Suprapubic skin (tissue), 4 donors: ENCODE measurements at regions not wholly inside any gene's neighbourhood (a gene's known extent, or its start where the extent isn't known, plus 50 kb on each side); places are given as distances from the start of the nearest gene placed in this dataset.

Source experiments
- DNase-seq, 2 donors: peaks; one replicate each; pipeline ENCODE4 v3.0.0-alpha.2; 2019; ENCODE audit warnings: low spot score in 2 of 2
- H3K27ac ChIP-seq: fragments of 200-600 bp; sonication (generic); one replicate; pipeline ENCODE4 v1.5.1; 2019
- H3K27me3 ChIP-seq: fragments of 200-600 bp; sonication (generic); one replicate; pipeline ENCODE4 v1.5.1; 2019
- H3K36me3 ChIP-seq: fragments of 200-600 bp; sonication (generic); one replicate; pipeline ENCODE4 v1.5.1; 2019
- H3K4me1 ChIP-seq: fragments of 200-600 bp; sonication (generic); one replicate; pipeline ENCODE4 v1.5.1; 2019
- H3K4me3 ChIP-seq: fragments of 200-600 bp; sonication (generic); one replicate; pipeline ENCODE4 v1.5.1; 2019; ENCODE audit warnings: mild to moderate bottlenecking
- H3K9me3 ChIP-seq: fragments of 200-600 bp; sonication (generic); one replicate; pipeline ENCODE4 v1.5.1; 2019
- CTCF ChIP-seq, 2 donors: fragments of 200-600 bp in 1 of 2; fragments of 450-650 bp in 1 of 2; sonication (generic) in 1 of 2; IDR thresholded peaks; one replicate each; pipeline ENCODE4 v1.5.1; 2016 to 2019; ENCODE audit warnings: antibody characterized with exemption in 2 of 2, mild to moderate bottlenecking in 1 of 2, moderate library complexity in 1 of 2
- EP300 ChIP-seq: sonication (generic); formaldehyde crosslinking; IDR thresholded peaks from one replicate; pipeline ENCODE4 v1.6.1; 2017; ENCODE audit warnings: antibody characterized with exemption
- POLR2A ChIP-seq, 2 donors: fragments of 450-650 bp; IDR thresholded peaks; one replicate each; pipeline ENCODE4 v1.6.1; 2017; ENCODE audit warnings: antibody characterized with exemption in 2 of 2, mild to moderate bottlenecking in 2 of 2, moderate library complexity in 2 of 2
- POLR2AphosphoS5 ChIP-seq, 3 donors: sonication (generic); formaldehyde crosslinking; IDR thresholded peaks; one replicate each; pipeline ENCODE4 v1.6.1; 2017; ENCODE audit warnings: antibody characterized with exemption in 3 of 3
- WGBS: methylation state at CpG from one replicate; pipeline ENCODE4 v1.1.5; 2018; 5-methylcytosine and 5-hydroxymethylcytosine counted together

- DNase-seq = no peak
- Histone ChIP-seq H3K4me1 (no peaks in the 10 kb centered on the region), H3K9me3 (no peaks in the 10 kb centered on the region), H3K36me3 (no peaks in the 10 kb centered on the region), H3K27me3 (no peaks in the 10 kb centered on the region), H3K4me3 (no peak overlapping the region), H3K27ac (no peak overlapping the region)
- TF ChIP-seq POLR2A (IDR thresholded peaks at IDR 0.05) = no peak
- TF ChIP-seq CTCF (IDR thresholded peaks at IDR 0.05) = no peak
- no peak for TF ChIP-seq POLR2AphosphoS5 (IDR thresholded peaks at IDR 0.05)
- no peak for TF ChIP-seq EP300
- WGBS = 76% methylated on average over 1 of the region's 1 CpG
Observed at GRCh38 chr2:157043786-157044185, 213.7 kb upstream of the GALNT5 start.

- no peak overlapping the region for H3K27ac ChIP-seq
- H3K9me3 ChIP-seq = no peaks in the 10 kb centered on the region
- H3K4me1 ChIP-seq = no peaks in the 10 kb centered on the region
- H3K36me3 ChIP-seq = no peaks in the 10 kb centered on the region
- H3K4me3 ChIP-seq = no peak overlapping the region
- 94% methylated on average over 1 of the region's 1 CpG for WGBS
- DNase-seq = no peak
- H3K27me3 ChIP-seq = no peaks in the 10 kb centered on the region
- TF ChIP-seq EP300 (no peak), CTCF (IDR thresholded peaks at IDR 0.05) (no peak), POLR2AphosphoS5 (IDR thresholded peaks at IDR 0.05) (no peak), POLR2A (IDR thresholded peaks at IDR 0.05) (no peak)
Observed at GRCh38 chr2:157046396-157046795, 211.1 kb upstream of the GALNT5 start.

GRCh38 chr2:157052685-157053224 lies 204.8 kb upstream of the GALNT5 start:
- WGBS = 71% methylated on average over 5 of the region's 5 CpGs
- Histone ChIP-seq H3K27ac (no peak overlapping the region), H3K36me3 (no peaks in the 10 kb centered on the region), H3K4me3 (no peak overlapping the region), H3K4me1 (no peaks in the 10 kb centered on the region), H3K9me3 (no peaks in the 10 kb centered on the region), H3K27me3 (no peaks in the 10 kb centered on the region)
- TF ChIP-seq CTCF (IDR thresholded peaks at IDR 0.05) (no peak), EP300 (no peak)
- DNase-seq = no peak

DNA sequence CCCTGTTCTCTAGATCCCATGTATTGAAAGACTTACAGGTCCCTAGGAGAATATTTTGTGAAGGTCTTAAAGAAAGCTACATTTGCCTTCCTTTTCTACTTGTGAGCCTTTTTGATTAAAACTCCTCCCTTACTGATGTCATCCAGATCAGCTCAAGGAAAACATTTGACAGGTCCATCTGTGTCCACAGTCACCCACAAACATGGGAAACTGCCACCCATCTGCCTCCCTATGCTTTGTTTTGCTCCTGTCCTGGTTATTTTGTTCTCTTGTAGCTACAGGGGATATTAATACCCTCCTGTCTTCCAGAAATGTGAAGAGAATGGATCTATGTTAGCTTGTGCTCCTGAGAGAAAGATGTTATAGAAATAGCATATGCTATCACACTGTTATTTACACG lies 203.6 kb upstream of the GALNT5 start:
- no peaks in the 10 kb centered on the region for H3K36me3 ChIP-seq
- DNase-seq = no peak
- no peak overlapping the region for H3K27ac ChIP-seq
- TF ChIP-seq POLR2AphosphoS5 (IDR thresholded peaks at IDR 0.05) = no peak
- no peak for TF ChIP-seq CTCF (IDR thresholded peaks at IDR 0.05)
- TF ChIP-seq EP300 = no peak
- no peak for TF ChIP-seq POLR2A (IDR thresholded peaks at IDR 0.05)
- H3K27me3 ChIP-seq = no peaks in the 10 kb centered on the region
- WGBS = 97% methylated on average over 1 of the region's 1 CpG
- H3K4me3 ChIP-seq = no peak overlapping the region
- H3K4me1 ChIP-seq = no peaks in the 10 kb centered on the region
- H3K9me3 ChIP-seq = no peaks in the 10 kb centered on the region

DNA sequence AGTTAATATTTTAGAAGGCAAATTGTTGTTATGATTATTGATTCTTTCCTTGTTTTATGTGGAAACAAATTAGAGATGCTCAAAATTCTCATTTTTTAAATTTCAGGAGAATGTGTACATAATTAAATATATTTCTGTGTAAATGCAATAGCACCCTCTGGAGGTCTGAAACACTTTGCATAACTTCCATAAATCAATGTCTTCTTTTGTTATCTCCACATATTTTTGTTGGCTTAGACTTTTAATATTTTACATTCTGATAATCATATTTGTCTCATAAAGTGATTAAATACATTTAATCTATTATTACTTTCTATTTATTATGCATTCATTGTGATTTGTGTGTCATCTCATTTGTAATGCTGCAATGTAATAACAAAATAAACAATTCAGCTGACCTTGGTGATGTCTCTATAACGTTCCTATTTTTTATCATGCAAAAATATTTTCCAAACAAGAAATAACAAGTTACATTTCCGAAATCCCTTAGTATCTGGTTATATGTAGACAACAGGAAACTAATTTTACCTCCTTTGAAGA lies 201.8 kb upstream of the GALNT5 start:
- no peak for TF ChIP-seq POLR2AphosphoS5 (IDR thresholded peaks at IDR 0.05)
- TF ChIP-seq CTCF (IDR thresholded peaks at IDR 0.05) = no peak
- TF ChIP-seq EP300 = no peak
- no peak for TF ChIP-seq POLR2A (IDR thresholded peaks at IDR 0.05)
- no peaks in the 10 kb centered on the region for H3K27me3 ChIP-seq
- no peak for DNase-seq
- no peaks in the 10 kb centered on the region for H3K9me3 ChIP-seq
- peak overlapping the region; percentile 45 for H3K27ac ChIP-seq
- WGBS = 12% methylated on average over 2 of the region's 2 CpGs
- H3K4me1 ChIP-seq = no peaks in the 10 kb centered on the region
- no peak overlapping the region for H3K4me3 ChIP-seq
- no peaks in the 10 kb centered on the region for H3K36me3 ChIP-seq
